ENCODE measurements at regions not wholly inside any gene's neighbourhood (a gene's known extent, or its start where the extent isn't known, plus 50 kb on each side); places are given as distances from the start of the nearest gene placed in this dataset.

- no peak for DNase-seq
- Histone ChIP-seq H3K27ac (ENCODE audit: low read depth, low read length) (no peak overlapping the region), H3K4ac (ENCODE audit: low read depth, low read length) (no peak overlapping the region), H2AFZ (ENCODE audit: insufficient read depth, low read length, poor library complexity) (no peak overlapping the region), H4K12ac (ENCODE audit: low read depth, low read length) (no peak overlapping the region), H3K27me3 (ENCODE audit: insufficient read depth, low read length) (no peaks in the 10 kb centered on the region), H3K14ac (ENCODE audit: low read length) (no peak overlapping the region), H4K8ac (ENCODE audit: low read depth, low read length) (no peak overlapping the region), H2AK5ac (ENCODE audit: low read length) (no peak overlapping the region), H3K4me3 (ENCODE audit: low read depth, low read length) (no peak overlapping the region), H3K36me3 (ENCODE audit: control insufficient read depth in 1 of 2, insufficient read depth in 2 of 2, low read length in 2 of 2) (no peaks in the 10 kb centered on the region), H3K4me1 (ENCODE audit: control insufficient read depth in 1 of 2, insufficient read depth in 2 of 2, low read length in 2 of 2) (peaks cover 8% of the 10 kb centered on the region in 2 experiments), H3K79me1 (ENCODE audit: low read length) (no peaks in the 10 kb centered on the region), H2BK12ac (ENCODE audit: low read length) (no peak overlapping the region), H3K4me2 (ENCODE audit: low read length) (no peak overlapping the region), H3K79me2 (ENCODE audit: control insufficient read depth, insufficient read depth, low read length, poor library complexity) (no peaks in the 10 kb centered on the region), H2BK120ac (ENCODE audit: insufficient read depth, low read length, poor library complexity) (no peak overlapping the region), H4K91ac (ENCODE audit: low read depth, low read length) (no peak overlapping the region), H3K23ac (ENCODE audit: low read length) (no peak overlapping the region), H2BK5ac (ENCODE audit: low read depth, low read length, poor library complexity) (no peak overlapping the region), H3K9ac (ENCODE audit: low read length) (no peak overlapping the region), H3K18ac (ENCODE audit: low read length) (no peak overlapping the region), H3K9me3 (ENCODE audit: insufficient read depth, low read depth, low read length) (no peaks in the 10 kb centered on the region)
- no CpG with 5 or more reads among the region's 14 CpGs for WGBS (ENCODE audit: extremely low coverage, insufficient coverage, insufficient read length)
Measured at GRCh38 chr4:3708103-3708510, 58.1 kb upstream of the ADRA2C start.

DNA sequence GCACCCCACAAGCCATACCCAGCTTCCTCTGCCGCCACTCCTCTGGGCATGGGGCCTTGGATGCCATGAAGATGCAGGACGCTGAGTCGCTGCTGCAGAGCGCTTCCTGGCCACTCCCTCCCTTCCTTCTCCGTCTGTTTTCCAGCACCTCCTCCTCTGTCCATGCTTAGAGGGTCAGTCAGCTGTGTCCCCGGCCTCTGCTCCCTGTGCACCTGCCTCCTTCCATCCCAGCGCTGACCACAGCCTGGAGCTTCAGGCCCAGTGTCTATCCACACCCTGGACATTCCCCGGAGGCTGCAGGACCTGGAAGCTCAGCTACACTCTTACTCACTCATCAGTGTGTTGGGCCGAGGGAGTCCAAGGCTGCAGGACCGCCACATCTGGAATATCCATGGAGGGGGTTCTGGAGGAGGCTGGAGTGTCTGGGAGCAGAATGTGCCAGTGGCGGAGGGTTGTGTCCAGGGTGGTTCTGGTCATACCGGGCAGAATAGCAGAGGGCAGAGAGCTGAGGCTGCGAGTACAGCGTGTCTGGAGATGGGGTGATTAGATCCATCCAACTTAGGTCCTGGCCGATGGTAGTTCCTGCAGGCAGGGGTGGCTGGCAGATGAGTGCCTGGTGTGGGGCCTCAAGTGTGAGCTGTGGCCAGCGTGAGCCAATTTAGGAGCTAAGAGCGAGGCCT is 58.6 kb upstream of the ADRA2C start:
- H3K4me2 ChIP-seq (ENCODE audit: low read length) = no peak overlapping the region
- no peak overlapping the region for H3K4me3 ChIP-seq (ENCODE audit: low read depth, low read length)
- no peak overlapping the region for H2AK5ac ChIP-seq (ENCODE audit: low read length)
- no peak overlapping the region for H3K27ac ChIP-seq (ENCODE audit: low read depth, low read length)
- no peak for DNase-seq
- no peak overlapping the region for H3K18ac ChIP-seq (ENCODE audit: low read length)
- H3K36me3 ChIP-seq (ENCODE audit: control insufficient read depth in 1 of 2, insufficient read depth in 2 of 2, low read length in 2 of 2) = no peaks in the 10 kb centered on the region
- no peak overlapping the region for H2AFZ ChIP-seq (ENCODE audit: insufficient read depth, low read length, poor library complexity)
- WGBS (ENCODE audit: extremely low coverage, insufficient coverage, insufficient read length) = no CpG with 5 or more reads among the region's 17 CpGs
- no peak overlapping the region for H3K14ac ChIP-seq (ENCODE audit: low read length)
- H3K79me1 ChIP-seq (ENCODE audit: low read length) = no peaks in the 10 kb centered on the region
- H3K23ac ChIP-seq (ENCODE audit: low read length) = no peak overlapping the region
- H4K8ac ChIP-seq (ENCODE audit: low read depth, low read length) = no peak overlapping the region
- peaks cover 8% of the 10 kb centered on the region in 2 experiments for H3K4me1 ChIP-seq (ENCODE audit: control insufficient read depth in 1 of 2, insufficient read depth in 2 of 2, low read length in 2 of 2)
- no peak overlapping the region for H2BK12ac ChIP-seq (ENCODE audit: low read length)
- no peak overlapping the region for H2BK5ac ChIP-seq (ENCODE audit: low read depth, low read length, poor library complexity)
- no peak overlapping the region for H4K12ac ChIP-seq (ENCODE audit: low read depth, low read length)
- H2BK120ac ChIP-seq (ENCODE audit: insufficient read depth, low read length, poor library complexity) = no peak overlapping the region
- H3K9me3 ChIP-seq (ENCODE audit: insufficient read depth, low read depth, low read length) = no peaks in the 10 kb centered on the region
- no peak overlapping the region for H4K91ac ChIP-seq (ENCODE audit: low read depth, low read length)
- H3K9ac ChIP-seq (ENCODE audit: low read length) = no peak overlapping the region
- H3K4ac ChIP-seq (ENCODE audit: low read depth, low read length) = no peak overlapping the region
- no peaks in the 10 kb centered on the region for H3K27me3 ChIP-seq (ENCODE audit: insufficient read depth, low read length)
- no peaks in the 10 kb centered on the region for H3K79me2 ChIP-seq (ENCODE audit: control insufficient read depth, insufficient read depth, low read length, poor library complexity)

GRCh38 chr4:3706565-3707422 is 59.4 kb upstream of the ADRA2C start:
- no peaks in the 10 kb centered on the region for H3K27me3 ChIP-seq (ENCODE audit: insufficient read depth, low read length)
- H3K14ac ChIP-seq (ENCODE audit: low read length) = no peak overlapping the region
- no peak overlapping the region for H2BK5ac ChIP-seq (ENCODE audit: low read depth, low read length, poor library complexity)
- no peak overlapping the region for H4K91ac ChIP-seq (ENCODE audit: low read depth, low read length)
- H3K4me2 ChIP-seq (ENCODE audit: low read length) = no peak overlapping the region
- no CpG with 5 or more reads among the region's 15 CpGs for WGBS (ENCODE audit: extremely low coverage, insufficient coverage, insufficient read length)
- no peak overlapping the region for H3K4ac ChIP-seq (ENCODE audit: low read depth, low read length)
- H3K18ac ChIP-seq (ENCODE audit: low read length) = no peak overlapping the region
- H3K36me3 ChIP-seq (ENCODE audit: control insufficient read depth in 1 of 2, insufficient read depth in 2 of 2, low read length in 2 of 2) = no peaks in the 10 kb centered on the region
- no peak overlapping the region for H4K8ac ChIP-seq (ENCODE audit: low read depth, low read length)
- no peaks in the 10 kb centered on the region for H3K79me2 ChIP-seq (ENCODE audit: control insufficient read depth, insufficient read depth, low read length, poor library complexity)
- H3K9me3 ChIP-seq (ENCODE audit: insufficient read depth, low read depth, low read length) = no peaks in the 10 kb centered on the region
- peaks cover 8% of the 10 kb centered on the region in 2 experiments for H3K4me1 ChIP-seq (ENCODE audit: control insufficient read depth in 1 of 2, insufficient read depth in 2 of 2, low read length in 2 of 2)
- H4K12ac ChIP-seq (ENCODE audit: low read depth, low read length) = no peak overlapping the region
- no peak overlapping the region for H2AFZ ChIP-seq (ENCODE audit: insufficient read depth, low read length, poor library complexity)
- H3K9ac ChIP-seq (ENCODE audit: low read length) = no peak overlapping the region
- H2BK120ac ChIP-seq (ENCODE audit: insufficient read depth, low read length, poor library complexity) = no peak overlapping the region
- H3K23ac ChIP-seq (ENCODE audit: low read length) = no peak overlapping the region
- no peak overlapping the region for H3K27ac ChIP-seq (ENCODE audit: low read depth, low read length)
- H3K79me1 ChIP-seq (ENCODE audit: low read length) = no peaks in the 10 kb centered on the region
- no peak overlapping the region for H2AK5ac ChIP-seq (ENCODE audit: low read length)
- no peak overlapping the region for H2BK12ac ChIP-seq (ENCODE audit: low read length)
- H3K4me3 ChIP-seq (ENCODE audit: low read depth, low read length) = no peak overlapping the region
- DNase-seq = no peak

GRCh38 chr4:3706111-3706511 is 60.1 kb upstream of the ADRA2C start:
- Histone ChIP-seq H3K79me1 (ENCODE audit: low read length) (no peaks in the 10 kb centered on the region), H3K36me3 (ENCODE audit: control insufficient read depth in 1 of 2, insufficient read depth in 2 of 2, low read length in 2 of 2) (no peaks in the 10 kb centered on the region), H3K9me3 (ENCODE audit: insufficient read depth, low read depth, low read length) (no peaks in the 10 kb centered on the region), H3K4ac (ENCODE audit: low read depth, low read length) (no peak overlapping the region), H3K4me3 (ENCODE audit: low read depth, low read length) (no peak overlapping the region), H3K14ac (ENCODE audit: low read length) (no peak overlapping the region), H3K9ac (ENCODE audit: low read length) (no peak overlapping the region), H4K91ac (ENCODE audit: low read depth, low read length) (no peak overlapping the region), H3K23ac (ENCODE audit: low read length) (no peak overlapping the region), H2BK12ac (ENCODE audit: low read length) (no peak overlapping the region), H4K8ac (ENCODE audit: low read depth, low read length) (no peak overlapping the region), H3K18ac (ENCODE audit: low read length) (no peak overlapping the region), H3K27ac (ENCODE audit: low read depth, low read length) (no peak overlapping the region), H3K79me2 (ENCODE audit: control insufficient read depth, insufficient read depth, low read length, poor library complexity) (no peaks in the 10 kb centered on the region), H2AFZ (ENCODE audit: insufficient read depth, low read length, poor library complexity) (no peak overlapping the region), H2BK5ac (ENCODE audit: low read depth, low read length, poor library complexity) (no peak overlapping the region), H3K27me3 (ENCODE audit: insufficient read depth, low read length) (no peaks in the 10 kb centered on the region), H3K4me2 (ENCODE audit: low read length) (no peak overlapping the region), H2AK5ac (ENCODE audit: low read length) (no peak overlapping the region), H4K12ac (ENCODE audit: low read depth, low read length) (no peak overlapping the region), H2BK120ac (ENCODE audit: insufficient read depth, low read length, poor library complexity) (no peak overlapping the region), H3K4me1 (ENCODE audit: control insufficient read depth in 1 of 2, insufficient read depth in 2 of 2, low read length in 2 of 2) (peaks cover 8% of the 10 kb centered on the region in 2 experiments)
- WGBS (ENCODE audit: extremely low coverage, insufficient coverage, insufficient read length) = no CpG with 5 or more reads among the region's 10 CpGs
- DNase-seq = no peak

Measured in trophoblast cell (in vitro differentiated cells and primary cell).